Testis (tissue), 2 donors: ENCODE measurements at regions not wholly inside any gene's neighbourhood (a gene's known extent, or its start where the extent isn't known, plus 50 kb on each side); places are given as distances from the start of the nearest gene placed in this dataset.

Experiments used
- POLR2A ChIP-seq: fragments of 450-650 bp; IDR thresholded peaks from one replicate; pipeline ENCODE4 v1.6.1; 2017; ENCODE audit warnings: antibody characterized with exemption, mild to moderate bottlenecking, moderate library complexity
- TF ChIP-seq, protein P1 (sequence below), 3 experiments: fragments of 450-650 bp in 2 of 3; fragments of 200-600 bp in 1 of 3; sonication (generic) in 1 of 3; IDR thresholded peaks; one replicate each; pipeline ENCODE4 v1.5.1; 2016 to 2019; ENCODE audit warnings: antibody characterized with exemption in 3 of 3, mild to moderate bottlenecking in 2 of 3, moderate library complexity in 1 of 3

DNA sequence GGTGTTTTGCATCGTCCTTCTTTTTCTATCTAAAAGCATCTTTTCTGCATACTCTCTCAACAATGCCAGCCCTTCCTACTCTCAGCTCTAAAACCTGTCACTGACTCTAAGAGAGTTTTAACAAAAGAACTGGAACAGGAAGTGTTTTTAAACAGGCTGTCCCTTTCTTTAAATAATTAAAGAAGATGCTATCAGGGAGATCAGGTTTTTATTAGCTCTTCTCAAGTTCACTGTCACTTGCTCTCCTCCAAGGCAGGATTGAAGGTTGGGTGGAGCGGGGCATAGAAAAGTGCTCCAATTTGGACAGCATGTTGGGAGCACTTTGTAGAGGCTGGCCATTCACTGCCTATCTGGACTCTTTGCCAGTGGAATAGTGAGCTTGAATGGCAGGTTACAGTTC lies 56.4 kb upstream of the BARX2 start:
- TF ChIP-seq, protein P1, sequence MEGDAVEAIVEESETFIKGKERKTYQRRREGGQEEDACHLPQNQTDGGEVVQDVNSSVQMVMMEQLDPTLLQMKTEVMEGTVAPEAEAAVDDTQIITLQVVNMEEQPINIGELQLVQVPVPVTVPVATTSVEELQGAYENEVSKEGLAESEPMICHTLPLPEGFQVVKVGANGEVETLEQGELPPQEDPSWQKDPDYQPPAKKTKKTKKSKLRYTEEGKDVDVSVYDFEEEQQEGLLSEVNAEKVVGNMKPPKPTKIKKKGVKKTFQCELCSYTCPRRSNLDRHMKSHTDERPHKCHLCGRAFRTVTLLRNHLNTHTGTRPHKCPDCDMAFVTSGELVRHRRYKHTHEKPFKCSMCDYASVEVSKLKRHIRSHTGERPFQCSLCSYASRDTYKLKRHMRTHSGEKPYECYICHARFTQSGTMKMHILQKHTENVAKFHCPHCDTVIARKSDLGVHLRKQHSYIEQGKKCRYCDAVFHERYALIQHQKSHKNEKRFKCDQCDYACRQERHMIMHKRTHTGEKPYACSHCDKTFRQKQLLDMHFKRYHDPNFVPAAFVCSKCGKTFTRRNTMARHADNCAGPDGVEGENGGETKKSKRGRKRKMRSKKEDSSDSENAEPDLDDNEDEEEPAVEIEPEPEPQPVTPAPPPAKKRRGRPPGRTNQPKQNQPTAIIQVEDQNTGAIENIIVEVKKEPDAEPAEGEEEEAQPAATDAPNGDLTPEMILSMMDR (IDR thresholded peaks at IDR 0.05), result no peak
- TF ChIP-seq POLR2A, result no peak
